Glomerular visceral epithelial cell (primary cell): ENCODE measurements at regions not wholly inside any gene's neighbourhood (a gene's known extent, or its start where the extent isn't known, plus 50 kb on each side); places are given as distances from the start of the nearest gene placed in this dataset.
A peak's percentile ranks its signal among the peaks of the same experiment; 100 is the strongest.
"Not testable (repeated sequence)": the region's sequence is repeated elsewhere in the genome, so short reads cannot be mapped to it uniquely, and the experiment has no call there.

ENCODE experiments used
- DNase-seq: peaks from one replicate; pipeline ENCODE4 v3.0.0-alpha.2; 2016; ENCODE audit errors: extremely low spot score

DNA sequence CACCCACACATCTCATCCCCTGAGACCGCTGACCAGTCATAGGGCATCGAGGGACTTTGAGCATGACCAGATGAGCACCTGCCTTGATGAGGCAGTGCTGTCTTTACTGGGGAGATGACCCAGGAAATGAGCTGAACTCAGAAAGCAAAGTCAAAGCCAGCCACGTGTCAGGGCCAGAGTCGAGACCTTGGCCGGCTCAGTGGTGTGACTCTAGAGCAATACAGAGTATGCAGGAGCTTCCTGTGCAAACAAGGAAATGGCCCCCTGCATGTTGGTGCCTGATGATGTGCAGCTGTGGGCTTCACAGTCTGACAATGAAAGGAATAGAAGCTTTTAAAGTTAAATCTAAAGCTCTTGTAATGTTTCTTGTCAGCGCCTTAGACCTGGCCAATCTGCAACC, 332.9 kb downstream of the PCNX1 start:
- no peak for DNase-seq

DNA sequence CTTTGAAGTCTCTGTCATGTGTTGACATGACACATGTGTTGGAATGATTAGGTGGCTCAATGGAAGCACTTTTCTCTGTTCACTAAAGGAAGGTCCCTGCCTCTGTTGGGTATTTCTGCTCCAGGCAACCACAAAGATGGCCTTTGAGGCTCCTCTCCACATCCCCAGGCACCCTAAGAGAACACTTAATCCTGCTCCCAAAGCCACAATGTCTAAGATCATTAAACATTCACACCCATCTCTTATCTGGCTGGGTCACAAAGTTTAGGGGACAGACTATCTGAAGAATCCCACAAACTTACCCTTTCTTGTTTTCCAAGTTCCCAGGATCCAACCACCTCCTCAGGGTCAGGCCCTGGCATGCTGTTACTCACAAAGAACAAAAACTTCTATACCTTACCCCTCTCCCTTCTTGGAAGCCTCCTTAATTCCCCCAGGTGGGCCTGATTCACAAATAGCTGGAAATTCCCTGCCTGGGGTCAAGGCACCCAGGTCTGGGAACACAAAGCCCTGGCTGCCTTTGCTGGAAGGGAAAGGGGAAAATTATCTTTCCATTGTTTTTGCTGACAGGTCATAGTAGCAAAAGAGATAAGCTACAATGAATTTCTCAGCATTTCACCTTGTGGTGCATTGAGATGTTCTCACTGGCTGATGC, 333.7 kb downstream of the PCNX1 start:
- DNase-seq: no peak

DNA sequence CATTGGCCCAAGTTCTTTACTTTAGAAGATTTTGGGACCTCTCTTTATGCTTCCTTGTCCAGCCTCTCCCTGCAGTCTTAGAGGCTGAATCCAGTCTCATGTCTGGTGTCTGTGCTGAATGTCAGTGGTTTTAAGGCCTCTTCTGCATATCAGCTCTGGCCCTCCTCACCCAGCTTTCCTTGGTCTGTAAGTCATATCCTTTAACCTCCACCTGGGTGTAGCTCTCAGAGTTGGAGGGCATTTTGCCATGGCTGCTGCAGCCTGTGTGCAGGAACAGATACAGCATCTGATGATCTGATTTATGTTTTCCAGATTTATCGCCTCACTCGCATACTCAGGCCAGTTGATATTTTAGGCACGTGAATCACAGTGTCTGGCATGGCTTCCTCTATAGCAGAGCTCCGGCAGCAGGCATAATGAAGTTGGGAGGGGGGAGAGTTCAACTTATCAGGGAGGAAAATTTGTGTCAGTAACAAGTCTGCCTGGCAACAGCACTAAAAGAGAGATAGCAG, 335.0 kb downstream of the PCNX1 start:
- no peak for DNase-seq

DNA sequence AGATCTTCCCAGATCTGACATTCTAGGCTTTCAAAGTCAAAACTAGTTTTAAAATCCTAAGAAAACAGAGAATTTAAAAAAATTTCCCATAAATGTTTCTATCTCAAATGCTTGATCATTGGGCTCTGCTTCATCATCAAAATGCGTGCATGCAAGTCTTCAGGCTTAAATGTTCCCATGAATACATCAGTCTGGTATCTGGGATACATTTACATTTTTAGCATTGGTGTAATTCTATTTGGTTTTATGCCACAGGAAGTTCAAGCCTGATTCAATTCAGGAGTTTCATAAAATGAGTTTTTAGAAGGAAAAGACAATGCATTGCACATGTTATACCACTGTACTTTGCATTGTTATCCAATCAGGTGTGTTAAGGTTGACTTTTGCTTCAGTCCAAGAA, 336.4 kb downstream of the PCNX1 start:
- no peak for DNase-seq

DNA sequence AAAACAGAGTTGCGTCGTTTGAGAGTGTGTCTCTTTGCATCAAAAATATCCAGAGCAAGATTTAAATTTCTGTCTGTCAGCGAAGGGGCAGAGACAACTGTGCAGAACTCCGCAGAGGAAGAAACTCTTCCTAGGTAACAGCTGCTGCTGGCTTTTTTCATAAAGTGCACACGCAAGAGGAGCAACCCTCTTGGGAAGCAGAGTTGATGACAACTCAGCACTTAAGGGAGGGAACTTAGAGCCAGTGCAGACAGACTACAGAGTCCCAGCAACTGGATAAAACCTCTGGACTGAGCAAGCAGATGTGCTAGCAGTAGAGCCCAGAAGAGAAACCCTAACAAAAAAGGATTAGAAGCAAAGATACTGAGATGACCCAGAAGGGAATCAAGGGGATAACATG, 337.1 kb downstream of the PCNX1 start:
- no peak for DNase-seq

DNA sequence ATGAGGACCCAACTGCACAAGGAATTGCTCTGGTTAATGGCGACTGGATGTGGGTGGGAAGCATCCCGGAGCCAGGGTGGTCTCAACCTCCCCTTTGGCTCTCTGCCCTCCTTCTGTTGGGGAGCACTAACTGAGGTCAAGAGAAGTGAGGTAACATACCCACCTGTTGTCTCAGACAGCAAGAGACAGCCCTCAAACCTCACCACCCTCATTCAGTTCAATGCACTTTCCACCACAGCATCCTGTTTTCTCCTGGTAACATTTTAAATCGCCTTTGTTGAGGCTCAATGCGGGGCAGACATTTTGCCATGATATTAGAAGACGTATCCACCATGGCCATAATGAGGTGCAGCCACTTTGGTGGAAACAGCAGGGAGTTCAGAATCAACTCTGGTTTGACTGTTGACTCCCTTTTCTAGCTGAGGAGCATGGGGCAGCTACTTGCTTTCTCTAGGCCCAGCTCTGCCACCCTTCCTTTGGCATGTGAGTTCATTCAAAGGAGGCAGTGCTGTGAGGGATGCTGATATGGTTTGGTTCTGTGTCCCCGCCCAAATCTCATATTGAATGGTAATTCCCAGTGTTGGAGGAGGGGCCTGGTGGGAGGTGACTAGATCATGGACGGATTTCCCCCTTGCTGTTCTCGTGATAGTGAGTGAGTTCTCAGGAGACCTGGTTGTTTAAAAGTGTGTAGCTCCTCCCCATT, 338.6 kb downstream of the PCNX1 start:
- no peak for DNase-seq

DNA sequence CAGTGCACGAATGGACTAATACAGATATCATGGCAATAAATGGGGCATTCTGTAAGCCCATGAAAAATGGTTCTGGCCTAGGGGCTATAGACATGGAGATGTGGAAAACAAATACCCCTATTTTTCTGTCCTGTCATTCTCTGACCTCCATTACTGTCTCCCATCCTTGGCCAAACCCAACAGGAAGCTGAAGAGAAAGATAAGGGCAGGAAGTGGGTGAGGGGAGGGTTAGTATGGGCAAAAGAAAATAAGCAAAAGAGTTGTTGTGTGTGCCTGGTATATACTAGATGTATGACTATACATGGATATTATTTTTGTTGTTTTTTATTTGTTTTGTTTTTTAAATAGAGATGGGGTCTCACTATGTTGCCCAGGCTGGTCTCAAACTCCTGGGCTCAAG, 339.3 kb downstream of the PCNX1 start:
- DNase-seq: no peak

DNA sequence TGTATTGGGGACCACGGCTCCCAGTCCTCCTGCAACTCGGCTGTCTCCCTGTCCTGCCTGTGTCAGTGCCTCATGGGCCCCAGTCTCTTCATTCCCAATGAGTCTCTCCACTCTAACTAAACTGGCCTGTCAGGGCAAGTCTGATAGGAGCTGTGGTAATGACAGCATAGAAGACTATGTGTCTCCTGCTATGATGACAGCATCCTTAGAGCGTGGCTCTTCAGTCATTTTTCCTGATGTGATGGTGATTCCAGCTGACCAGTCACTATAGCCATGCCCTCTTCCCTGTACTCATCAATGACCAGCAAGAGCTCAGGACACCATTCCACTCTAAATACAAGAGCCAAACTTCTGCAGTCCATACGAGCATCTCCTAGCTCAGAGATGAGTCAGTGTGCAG, 339.8 kb downstream of the PCNX1 start:
- no peak for DNase-seq

DNA sequence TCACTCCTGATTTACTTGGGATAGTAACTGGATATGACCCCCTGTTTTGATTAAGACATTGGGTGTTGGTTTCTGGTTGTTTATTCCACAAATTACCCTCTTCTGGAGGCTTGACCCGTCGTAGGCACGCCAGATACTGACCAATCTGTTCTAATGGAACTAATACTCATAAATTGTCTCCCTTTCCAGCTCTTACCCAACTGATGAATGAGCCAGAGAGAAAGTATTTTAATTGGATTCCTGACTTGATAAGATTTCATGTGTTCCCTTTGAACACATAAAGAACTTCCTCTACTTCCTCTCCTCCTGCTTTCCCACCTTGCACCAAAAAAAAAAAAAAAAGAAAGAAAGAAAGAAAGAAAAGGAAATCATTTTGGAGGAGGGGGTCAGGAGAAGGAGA, 340.9 kb downstream of the PCNX1 start:
- DNase-seq: no peak

DNA sequence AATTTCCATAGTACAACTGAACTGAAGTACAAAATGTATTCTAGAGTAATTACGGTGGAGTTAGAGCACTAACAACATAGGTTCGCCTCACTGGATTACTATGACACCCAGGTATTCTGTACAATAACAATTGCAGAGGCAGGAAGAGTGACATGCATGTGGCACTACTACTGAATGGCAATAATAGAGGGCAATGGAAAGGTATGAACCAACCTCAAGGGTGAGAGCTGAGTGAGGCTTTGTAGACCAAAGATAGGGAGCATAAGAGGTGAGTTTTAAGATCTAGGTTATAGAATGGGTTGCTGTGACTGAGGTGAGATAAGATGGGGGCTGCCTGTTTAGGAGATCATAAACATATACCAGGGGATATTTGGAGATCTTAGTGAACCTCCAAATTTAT, 343.1 kb downstream of the PCNX1 start:
- no peak for DNase-seq

DNA sequence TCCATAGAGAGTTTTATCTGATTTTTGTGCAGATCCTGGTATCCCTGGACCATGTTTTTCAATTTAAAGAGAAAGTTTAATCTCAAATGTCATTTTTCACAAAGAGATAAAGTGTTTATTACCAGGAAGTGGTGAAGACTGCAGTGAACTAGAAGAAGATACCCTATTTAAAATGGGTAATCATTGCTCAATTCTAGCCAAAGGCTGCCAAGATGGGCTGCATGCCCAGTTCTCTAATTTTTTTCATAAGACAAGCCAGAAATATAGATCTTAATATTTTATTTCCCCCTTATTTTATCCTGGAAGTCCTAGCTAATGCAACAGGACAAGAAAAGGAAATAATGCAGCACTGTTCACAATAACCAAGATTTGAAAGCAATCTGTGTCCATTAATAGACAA, 343.5 kb downstream of the PCNX1 start:
- no peak for DNase-seq

DNA sequence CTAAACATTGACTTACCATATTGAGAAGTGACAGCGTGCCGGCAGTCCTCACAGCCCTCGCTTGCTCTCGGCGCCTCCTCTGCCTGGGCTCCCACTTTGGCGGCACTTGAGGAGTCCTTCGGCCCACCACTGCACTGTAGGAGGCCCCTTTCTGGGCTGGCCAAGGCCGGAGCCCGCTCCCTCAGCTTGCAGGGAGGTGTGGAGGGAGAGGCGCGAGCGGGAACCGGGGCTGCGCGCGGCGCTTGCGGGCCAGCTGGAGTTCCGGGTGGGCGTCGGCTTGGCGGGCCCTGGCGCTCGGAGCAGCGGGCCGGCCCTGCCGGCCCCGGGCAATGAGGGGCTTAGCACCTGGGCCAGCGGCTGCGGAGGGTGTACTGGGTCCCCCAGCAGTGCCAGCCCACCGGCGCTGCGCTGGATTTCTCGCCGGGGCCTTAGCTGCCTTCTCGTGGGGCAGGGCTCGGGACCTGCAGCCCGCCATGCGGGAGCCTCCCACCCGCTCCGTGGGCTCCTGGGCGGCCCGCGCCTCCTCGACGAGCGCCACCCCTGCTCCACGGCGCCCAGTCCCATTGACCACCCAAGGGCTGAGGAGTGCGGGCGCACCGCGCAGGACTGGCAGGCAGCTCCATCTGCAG, 346.9 kb downstream of the PCNX1 start:
- DNase-seq: not testable (repeated sequence)

DNA sequence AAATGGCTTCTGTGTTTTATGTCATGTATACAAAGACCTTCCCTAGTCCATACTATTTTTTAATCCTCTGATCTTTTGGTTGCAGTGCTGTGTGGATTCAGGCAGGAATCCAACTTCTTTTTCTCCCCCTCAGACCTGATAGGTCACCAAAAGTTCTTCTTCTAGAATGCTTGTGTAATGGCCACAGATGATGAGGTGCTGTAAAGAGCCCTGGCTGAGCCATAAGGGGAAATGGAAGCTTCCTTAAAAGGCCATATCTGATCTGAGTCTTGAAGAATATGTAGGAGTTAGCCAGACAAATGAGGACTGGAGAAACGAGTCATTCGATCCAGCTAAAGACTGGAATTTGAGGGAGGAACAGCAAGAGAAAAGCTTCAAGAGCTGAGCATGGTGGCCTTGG, 353.9 kb downstream of the PCNX1 start:
- no peak for DNase-seq

DNA sequence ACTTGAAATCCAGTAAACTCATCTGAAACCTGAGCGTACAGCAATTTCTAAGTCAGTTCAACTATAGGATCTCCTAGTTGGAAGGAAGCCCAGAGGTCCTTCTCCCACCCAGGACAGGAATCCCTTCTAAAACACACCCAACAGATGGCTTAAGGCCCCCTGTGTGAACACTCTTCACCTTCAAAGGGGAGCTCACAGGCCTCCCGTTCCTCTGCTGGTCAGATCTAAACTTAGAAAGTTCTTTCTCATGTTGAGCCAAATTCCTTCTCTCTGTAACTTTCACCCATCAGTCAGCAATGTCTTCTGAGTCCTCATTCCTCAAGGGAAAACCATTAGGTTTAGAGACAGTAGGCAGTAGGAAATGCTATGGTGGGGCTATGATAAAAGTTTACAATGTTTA, 355.2 kb downstream of the PCNX1 start:
- no peak for DNase-seq

DNA sequence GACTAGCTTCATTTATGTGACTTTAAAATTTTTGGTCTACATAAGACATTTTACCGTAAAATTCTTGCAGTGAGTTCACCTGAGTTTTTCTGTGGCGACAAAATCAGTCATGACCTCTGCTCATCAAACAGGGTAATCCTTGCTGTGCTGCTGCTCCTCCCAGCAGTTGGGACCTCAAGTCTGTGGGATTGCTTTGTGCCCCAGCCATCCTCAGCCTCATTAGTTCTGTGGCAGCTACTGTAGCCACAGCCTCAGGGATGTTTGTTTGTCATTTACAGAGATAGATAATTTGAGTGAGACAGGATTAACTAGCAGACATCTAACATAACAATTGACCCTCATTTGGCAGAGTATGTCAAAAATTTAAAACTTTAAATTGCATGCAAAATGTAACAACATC, 357.0 kb downstream of the PCNX1 start:
- DNase-seq: no peak

DNA sequence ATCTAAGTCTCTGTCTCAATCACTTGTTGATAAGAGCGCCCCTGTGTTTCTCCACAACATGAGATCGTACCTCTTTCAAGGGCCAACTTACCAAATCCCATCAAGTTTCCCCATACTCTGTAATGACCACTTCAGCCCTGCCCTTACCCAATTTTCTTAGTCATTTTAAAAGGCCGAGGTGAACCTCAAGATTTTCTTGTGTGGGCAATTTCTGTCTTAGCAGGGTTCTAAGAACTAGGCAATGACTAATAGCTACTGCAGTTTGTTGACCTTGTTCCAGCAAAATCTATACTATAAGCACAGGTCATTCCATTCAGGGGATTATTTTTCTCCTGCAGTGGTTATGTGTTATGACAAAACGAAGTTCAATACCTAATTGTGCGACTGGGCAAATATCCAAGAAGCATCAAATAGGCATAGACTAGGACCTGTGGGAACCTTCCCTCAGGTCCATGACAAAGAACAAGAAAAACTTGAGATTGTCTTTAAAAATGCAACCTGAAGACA, 359.8 kb downstream of the PCNX1 start:
- peak; percentile 2 for DNase-seq

DNA sequence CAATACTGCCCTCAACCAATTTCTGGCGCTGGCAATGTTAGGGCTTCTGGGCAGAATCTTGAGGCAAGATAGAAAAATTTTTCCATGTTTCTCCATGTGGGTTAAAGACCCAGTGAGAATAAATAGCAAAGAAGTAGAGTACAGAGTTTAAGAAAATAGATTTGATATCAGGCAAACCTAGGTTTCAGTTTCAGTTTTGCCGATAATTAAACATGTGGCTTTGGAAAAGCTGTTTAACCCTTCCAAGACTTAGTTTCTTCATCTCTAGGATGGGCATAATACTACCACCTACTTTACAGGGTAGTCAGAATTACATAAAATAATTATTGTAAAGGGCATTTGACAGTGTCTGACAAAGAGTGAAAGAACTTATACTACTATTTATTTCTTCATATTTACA, 360.4 kb downstream of the PCNX1 start:
- DNase-seq: no peak

DNA sequence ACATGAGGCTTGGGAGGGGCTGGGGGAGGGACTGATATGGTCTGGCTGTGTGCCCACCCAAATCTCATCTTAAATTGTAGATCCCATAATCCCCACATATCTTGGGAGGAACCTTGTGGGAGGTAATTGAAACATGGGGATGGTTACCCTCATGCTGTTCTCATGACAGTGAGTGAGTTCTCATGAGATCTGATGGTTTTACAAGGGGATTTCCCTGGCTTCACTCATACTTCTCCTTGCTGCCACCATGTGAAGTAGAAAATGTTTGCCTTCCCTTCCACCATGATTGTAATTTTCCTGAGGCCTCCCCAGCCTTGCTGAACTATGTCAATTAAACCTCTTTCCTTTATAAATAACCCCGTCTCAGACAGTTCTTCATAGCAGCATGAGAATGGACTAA, 362.9 kb downstream of the PCNX1 start:
- DNase-seq: no peak

DNA sequence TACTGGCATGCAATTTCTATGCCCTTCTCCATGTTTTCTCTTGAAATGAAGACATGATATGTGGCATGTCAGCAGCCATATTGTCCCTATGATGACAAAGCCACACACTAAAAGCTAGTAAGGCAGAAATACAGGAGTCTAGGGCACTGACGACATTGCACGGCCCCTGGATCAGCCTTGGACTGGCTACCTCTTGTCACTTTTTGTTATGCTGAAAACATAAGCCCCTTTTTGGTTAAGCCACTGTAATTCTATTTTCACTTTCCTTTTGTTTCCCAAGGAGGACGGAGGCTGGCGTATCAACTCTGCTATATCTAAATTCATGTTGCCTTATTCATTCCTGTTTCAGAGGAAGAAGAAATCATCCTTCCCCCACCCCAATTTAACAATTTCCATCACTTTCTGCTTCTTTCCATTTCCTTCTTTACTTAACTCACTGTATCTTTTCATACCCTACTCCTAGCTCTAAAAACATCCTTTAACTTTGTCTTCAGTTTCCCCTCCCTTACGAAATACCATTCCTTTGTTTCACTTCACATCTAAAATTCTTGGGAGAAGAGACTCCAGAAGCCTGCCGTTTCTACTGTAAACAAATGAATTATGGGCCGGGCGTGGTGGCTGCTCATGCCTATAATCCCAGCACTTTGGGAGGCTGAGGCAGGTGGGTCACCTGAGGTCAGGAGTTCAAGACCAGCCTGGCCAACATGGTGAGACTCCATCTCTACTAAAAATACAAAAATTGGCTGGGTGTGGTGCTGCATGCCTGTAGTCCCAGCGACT, 364.1 kb downstream of the PCNX1 start:
- no peak for DNase-seq

DNA sequence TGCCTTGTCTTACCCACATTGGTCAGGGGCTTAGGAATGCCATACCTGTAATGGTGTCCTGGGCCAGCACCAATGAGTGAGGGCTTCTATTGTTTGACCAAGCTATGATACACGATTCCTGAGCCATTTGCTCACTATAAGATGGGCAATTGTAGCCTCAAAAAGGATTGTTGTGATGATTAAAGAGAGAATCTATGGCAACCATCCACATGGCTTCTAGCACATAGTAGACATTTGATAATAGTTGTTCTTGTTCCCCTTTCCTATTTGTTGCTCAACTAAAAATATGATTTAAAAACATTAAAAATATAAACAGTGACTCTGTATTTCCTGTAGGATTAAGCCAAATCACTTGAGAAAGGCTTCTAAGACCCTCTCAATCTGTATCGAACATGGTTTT, 366.1 kb downstream of the PCNX1 start:
- DNase-seq: no peak

DNA sequence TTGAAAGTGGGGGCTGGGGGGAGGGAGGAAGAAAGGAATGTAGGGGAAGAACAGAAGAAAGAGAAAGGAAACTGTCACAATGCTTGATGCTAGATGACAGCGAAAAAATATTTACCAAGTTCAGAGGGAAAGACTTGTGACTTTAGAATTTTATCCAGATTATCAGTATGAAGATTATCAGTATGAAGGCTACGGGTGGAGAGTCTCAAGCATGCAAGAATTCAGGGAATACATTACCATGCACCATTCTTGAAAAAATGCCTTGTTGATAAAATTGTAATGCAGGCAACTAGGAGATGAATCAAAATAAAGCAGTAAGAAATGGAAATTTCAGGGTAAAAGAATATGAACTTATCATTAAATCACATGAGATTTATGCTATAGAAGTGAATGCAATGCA, 376.8 kb downstream of the PCNX1 start:
- DNase-seq: no peak

DNA sequence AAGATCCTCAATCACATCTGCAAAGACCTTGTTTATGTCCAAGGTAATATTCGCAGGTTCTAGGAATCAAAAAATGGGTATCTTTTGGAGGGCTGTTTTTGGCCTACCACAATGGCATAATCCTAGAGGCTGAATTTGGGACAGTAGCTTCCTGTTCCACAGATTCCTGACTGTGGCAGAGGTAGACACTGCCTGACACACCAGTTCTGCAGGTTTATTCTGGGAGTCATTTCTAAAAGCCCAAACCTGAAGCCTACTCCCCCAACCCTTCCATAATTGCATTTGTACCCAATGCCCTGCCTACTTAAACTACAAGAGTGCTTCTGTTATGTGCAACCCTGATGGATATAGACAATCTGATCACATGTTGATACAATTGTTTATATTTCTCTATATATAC, 378.9 kb downstream of the PCNX1 start:
- no peak for DNase-seq
